Ovary (tissue), 3 donors: ENCODE measurements at regions not wholly inside any gene's neighbourhood (a gene's known extent, or its start where the extent isn't known, plus 50 kb on each side); places are given as distances from the start of the nearest gene placed in this dataset.

Source experiments
- EP300 ChIP-seq: sonication (generic); formaldehyde crosslinking; IDR thresholded peaks from one replicate; pipeline ENCODE4 v1.6.1; 2017; ENCODE audit warnings: antibody characterized with exemption
- POLR2A ChIP-seq: fragments of 450-650 bp; IDR thresholded peaks from one replicate; pipeline ENCODE4 v1.6.1; 2017; ENCODE audit warnings: antibody characterized with exemption, mild to moderate bottlenecking, moderate library complexity
- TF ChIP-seq, protein P1 (sequence below), 3 donors: fragments of 450-650 bp in 2 of 3; fragments of 200-600 bp in 1 of 3; IDR thresholded peaks; one replicate each; pipeline versions ENCODE4 v1.5.1 to v1.8.0; 2016 to 2022; ENCODE audit warnings: antibody characterized with exemption in 3 of 3, mild to moderate bottlenecking in 1 of 3
- donor health status: DM: no; HTN: no; CAD: no.

DNA sequence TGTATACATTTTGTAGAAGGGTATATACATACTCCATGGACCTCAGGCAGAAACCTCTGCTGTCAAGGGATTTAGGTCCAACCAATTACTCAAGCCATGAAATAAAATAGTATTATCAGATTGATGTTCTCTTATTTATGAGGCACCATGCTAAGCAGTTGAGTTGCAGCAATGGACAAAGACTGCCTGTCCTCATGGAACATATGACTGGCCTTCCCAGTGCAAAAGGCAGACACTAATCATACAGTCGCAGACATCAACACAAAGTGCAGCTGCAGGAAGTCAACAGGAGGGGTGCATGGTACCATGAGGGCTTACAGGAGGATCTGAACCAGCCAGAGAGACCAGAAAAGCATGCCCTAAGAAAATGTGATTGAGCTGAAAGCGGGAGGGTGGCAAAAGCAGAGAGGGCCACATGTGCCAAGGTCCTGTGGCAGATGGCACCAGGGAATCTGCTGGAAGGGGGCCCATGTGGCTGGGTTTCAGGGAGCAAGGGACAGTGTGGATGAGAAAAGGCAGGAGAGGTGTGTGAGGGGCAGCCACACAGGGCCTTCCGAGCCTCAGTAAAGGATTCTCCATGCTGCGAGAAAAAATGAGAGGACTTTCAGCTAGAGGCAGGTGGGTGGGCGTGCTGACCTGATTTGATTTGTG is 61.4 kb upstream of the RNF152 start:
- TF ChIP-seq, protein P1, sequence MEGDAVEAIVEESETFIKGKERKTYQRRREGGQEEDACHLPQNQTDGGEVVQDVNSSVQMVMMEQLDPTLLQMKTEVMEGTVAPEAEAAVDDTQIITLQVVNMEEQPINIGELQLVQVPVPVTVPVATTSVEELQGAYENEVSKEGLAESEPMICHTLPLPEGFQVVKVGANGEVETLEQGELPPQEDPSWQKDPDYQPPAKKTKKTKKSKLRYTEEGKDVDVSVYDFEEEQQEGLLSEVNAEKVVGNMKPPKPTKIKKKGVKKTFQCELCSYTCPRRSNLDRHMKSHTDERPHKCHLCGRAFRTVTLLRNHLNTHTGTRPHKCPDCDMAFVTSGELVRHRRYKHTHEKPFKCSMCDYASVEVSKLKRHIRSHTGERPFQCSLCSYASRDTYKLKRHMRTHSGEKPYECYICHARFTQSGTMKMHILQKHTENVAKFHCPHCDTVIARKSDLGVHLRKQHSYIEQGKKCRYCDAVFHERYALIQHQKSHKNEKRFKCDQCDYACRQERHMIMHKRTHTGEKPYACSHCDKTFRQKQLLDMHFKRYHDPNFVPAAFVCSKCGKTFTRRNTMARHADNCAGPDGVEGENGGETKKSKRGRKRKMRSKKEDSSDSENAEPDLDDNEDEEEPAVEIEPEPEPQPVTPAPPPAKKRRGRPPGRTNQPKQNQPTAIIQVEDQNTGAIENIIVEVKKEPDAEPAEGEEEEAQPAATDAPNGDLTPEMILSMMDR (IDR thresholded peaks at IDR 0.05): no peak
- TF ChIP-seq EP300 (no peak), POLR2A (no peak)
